Neuronal stem cell (in vitro differentiated cells): ENCODE measurements at regions not wholly inside any gene's neighbourhood (a gene's known extent, or its start where the extent isn't known, plus 50 kb on each side); places are given as distances from the start of the nearest gene placed in this dataset.

Experiments
- DNase-seq: peaks from one replicate; pipeline ENCODE4 v3.0.0-alpha.2; 2013; ENCODE audit warnings: low spot score
- H2AFZ ChIP-seq: one replicate; pipeline ENCODE4 v1.6.1; 2013; ENCODE audit warnings: mild to moderate bottlenecking, low read length, inconsistent platforms
- H2AK5ac ChIP-seq: 2 replicates; pipeline ENCODE4 v1.6.1; 2013; ENCODE audit warnings: low read depth, mild to moderate bottlenecking, inconsistent platforms, low read length, moderate library complexity, mixed read lengths
- H2BK120ac ChIP-seq: 2 replicates; pipeline ENCODE4 v1.6.1; 2013; ENCODE audit warnings: low read depth, mild to moderate bottlenecking, inconsistent platforms, low read length, moderate library complexity, mixed read lengths
- H2BK12ac ChIP-seq: one replicate; pipeline ENCODE4 v1.6.1; 2013; ENCODE audit warnings: low read length, inconsistent platforms
- H2BK15ac ChIP-seq: 2 replicates; pipeline ENCODE4 v1.6.1; 2013; ENCODE audit warnings: mild to moderate bottlenecking, low read length, inconsistent platforms, mixed read lengths
- H2BK5ac ChIP-seq: one replicate; pipeline ENCODE4 v1.6.1; 2013; ENCODE audit warnings: inconsistent platforms, mild to moderate bottlenecking, low read length, moderate library complexity
- H3K14ac ChIP-seq: one replicate; pipeline ENCODE4 v1.6.1; 2013; ENCODE audit warnings: low read length, inconsistent platforms
- H3K18ac ChIP-seq: 2 replicates; pipeline ENCODE4 v1.6.1; 2013; ENCODE audit warnings: low read length, inconsistent platforms
- H3K23ac ChIP-seq: 2 replicates; pipeline ENCODE4 v1.6.1; 2013; ENCODE audit warnings: low read depth, mild to moderate bottlenecking, mixed read lengths, low read length, inconsistent platforms; ENCODE audit not compliant: poor library complexity
- H3K27ac ChIP-seq: replicated peaks from 3 replicates; pipeline ENCODE4 v1.5.1; 2013; ENCODE audit warnings: low read length, inconsistent platforms
- H3K27me3 ChIP-seq, 3 experiments: 2 replicates each; pipeline ENCODE4 v1.6.1; 2013; ENCODE audit warnings: low read length in 3 of 3, mild to moderate bottlenecking in 2 of 3, inconsistent platforms in 1 of 3, low read depth in 1 of 3, mixed read lengths in 1 of 3, moderate library complexity in 1 of 3; ENCODE audit not compliant: control insufficient read depth in 3 of 3, insufficient read depth in 3 of 3
- H3K36me3 ChIP-seq, 2 donors: replicated peaks in 1 of 2; 2 replicates each; pipeline ENCODE4 v1.6.1; 2013; ENCODE audit warnings: low read length in 2 of 2; ENCODE audit not compliant: control insufficient read depth in 2 of 2, insufficient read depth in 2 of 2
- H3K4ac ChIP-seq: 2 replicates; pipeline ENCODE4 v1.6.1; 2013; ENCODE audit warnings: inconsistent platforms, mild to moderate bottlenecking, low read length, moderate library complexity
- H3K4me1 ChIP-seq, 2 donors: 1 replicate in 1 of 2; 2 replicates in 1 of 2; pipeline ENCODE4 v1.6.1; 2013; ENCODE audit warnings: low read length in 2 of 2, low read depth in 1 of 2; ENCODE audit not compliant: control insufficient read depth in 2 of 2, insufficient read depth in 1 of 2
- H3K4me2 ChIP-seq: one replicate; pipeline ENCODE4 v1.6.1; 2013; ENCODE audit warnings: mild to moderate bottlenecking, low read length, inconsistent platforms; ENCODE audit not compliant: insufficient read depth, poor library complexity, severe bottlenecking
- H3K4me3 ChIP-seq, 2 donors: 2 replicates each; pipeline ENCODE4 v1.5.1; 2013; ENCODE audit warnings: low read length in 2 of 2, mild to moderate bottlenecking in 2 of 2, inconsistent platforms in 1 of 2, moderate library complexity in 1 of 2
- H3K79me1 ChIP-seq: one replicate; pipeline ENCODE4 v1.6.1; 2013; ENCODE audit warnings: low read depth, mild to moderate bottlenecking, inconsistent platforms, low read length, moderate library complexity
- H3K9ac ChIP-seq: one replicate; pipeline ENCODE4 v1.6.1; 2013; ENCODE audit warnings: mild to moderate bottlenecking, low read depth, low read length, inconsistent platforms; ENCODE audit not compliant: poor library complexity
- H3K9me3 ChIP-seq, 2 donors: replicated peaks in 1 of 2; 2 replicates each; pipeline versions ENCODE3 to v1.6.1; 2013; ENCODE audit warnings: low read length in 2 of 2, mild to moderate bottlenecking in 2 of 2, inconsistent platforms in 1 of 2, low read depth in 1 of 2, mixed read lengths in 1 of 2, moderate library complexity in 1 of 2; ENCODE audit not compliant: control insufficient read depth in 2 of 2, insufficient read depth in 1 of 2
- H4K8ac ChIP-seq: one replicate; pipeline ENCODE4 v1.6.1; 2013; ENCODE audit warnings: low read depth, mild to moderate bottlenecking, inconsistent platforms, low read length, moderate library complexity
- H4K91ac ChIP-seq: one replicate; pipeline ENCODE4 v1.6.1; 2013; ENCODE audit warnings: low read length, low read depth, mild to moderate bottlenecking, inconsistent platforms; ENCODE audit not compliant: poor library complexity
- WGBS, 2 donors: extraction: QIAGEN DNeasy Blood & Tissue Kit; methylation state at CpG; one replicate each; pipeline ENCODE4 v1.1.7; 2013; ENCODE audit warnings: missing lambda C conversion rate in 2 of 2, mixed read lengths in 1 of 2; ENCODE audit not compliant: insufficient read length in 2 of 2, insufficient replicate concordance in 1 of 2; ENCODE audit errors: extremely low coverage in 2 of 2; 5-methylcytosine and 5-hydroxymethylcytosine counted together

DNA sequence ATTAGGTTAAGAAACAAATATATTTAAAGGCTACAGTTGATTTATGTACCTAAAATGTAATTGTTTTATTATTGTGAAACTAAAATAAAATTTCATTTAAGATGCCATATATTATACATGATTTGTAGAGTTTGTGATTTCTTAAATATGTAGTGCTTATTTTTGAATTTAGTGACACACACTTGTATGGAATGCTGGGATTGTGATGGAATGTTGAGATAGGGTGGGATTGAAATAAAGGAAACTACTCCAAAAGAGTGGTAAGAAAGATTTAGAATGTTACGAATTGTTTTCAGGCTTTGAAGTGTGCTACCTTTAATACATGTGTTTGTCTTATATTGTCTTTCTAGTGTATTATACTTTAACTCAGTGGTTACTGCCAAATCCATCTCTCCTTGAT, 330.3 kb upstream of the PITX2 start:
- H2BK15ac ChIP-seq = no peak overlapping the region
- no peak overlapping the region for H3K4me2 ChIP-seq
- DNase-seq = no peak
- H2AK5ac ChIP-seq = no peak overlapping the region
- no peak overlapping the region for H3K23ac ChIP-seq
- H3K14ac ChIP-seq = no peak overlapping the region
- no peak overlapping the region for H2BK12ac ChIP-seq
- H3K4me1 ChIP-seq = no peaks in the 10 kb centered on the region
- no CpG with 5 or more reads among the region's 1 CpG for WGBS, 2 donors
- H3K9me3 ChIP-seq = no peaks in the 10 kb centered on the region
- H4K91ac ChIP-seq = no peak overlapping the region
- no peaks in the 10 kb centered on the region for H3K27me3 ChIP-seq
- H3K4me3 ChIP-seq = no peak overlapping the region
- no peaks in the 10 kb centered on the region for H3K79me1 ChIP-seq
- no peak overlapping the region for H2BK5ac ChIP-seq
- no peak overlapping the region for H3K27ac ChIP-seq
- no peak overlapping the region for H2BK120ac ChIP-seq
- H3K4ac ChIP-seq = no peak overlapping the region
- no peak overlapping the region for H3K18ac ChIP-seq
- no peak overlapping the region for H2AFZ ChIP-seq
- no peak overlapping the region for H3K9ac ChIP-seq
- no peaks in the 10 kb centered on the region for H3K36me3 ChIP-seq
- no peak overlapping the region for H4K8ac ChIP-seq

DNA sequence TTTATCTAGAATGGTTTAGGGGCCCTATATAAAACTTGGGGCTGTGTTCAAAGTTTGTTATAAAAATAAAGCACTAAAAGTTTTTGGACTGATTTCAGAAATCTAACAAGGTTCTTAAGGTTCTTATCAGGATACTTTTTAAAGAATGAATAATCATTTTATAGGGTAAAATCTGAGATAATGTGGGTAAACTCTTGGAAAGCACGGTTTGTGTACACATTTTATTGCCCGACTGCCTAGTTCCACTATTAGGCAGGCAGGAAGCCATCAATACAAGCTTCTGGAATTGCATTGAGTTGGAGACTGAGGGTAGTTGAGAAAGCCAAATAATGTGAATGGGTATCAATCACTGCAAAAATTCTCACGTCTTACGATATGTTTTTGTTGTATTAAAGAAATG, 331.0 kb upstream of the PITX2 start:
- Histone ChIP-seq H3K4me1 (no peaks in the 10 kb centered on the region), H4K91ac (no peak overlapping the region), H2BK15ac (no peak overlapping the region), H3K4me3 (no peak overlapping the region), H2AK5ac (no peak overlapping the region), H3K4ac (no peak overlapping the region), H4K8ac (no peak overlapping the region), H3K9me3 (no peaks in the 10 kb centered on the region), H3K36me3 (no peaks in the 10 kb centered on the region), H3K9ac (no peak overlapping the region), H3K27me3 (peaks cover 0 to 3% (median 0%) of the 10 kb centered on the region in 3 experiments), H3K18ac (no peak overlapping the region), H3K27ac (no peak overlapping the region), H3K14ac (no peak overlapping the region), H2BK5ac (no peak overlapping the region), H3K79me1 (no peaks in the 10 kb centered on the region), H3K4me2 (no peak overlapping the region), H2BK12ac (no peak overlapping the region), H3K23ac (no peak overlapping the region), H2BK120ac (no peak overlapping the region), H2AFZ (no peak overlapping the region)
- no CpG with 5 or more reads among the region's 4 CpGs for WGBS, 2 donors
- no peak for DNase-seq

DNA sequence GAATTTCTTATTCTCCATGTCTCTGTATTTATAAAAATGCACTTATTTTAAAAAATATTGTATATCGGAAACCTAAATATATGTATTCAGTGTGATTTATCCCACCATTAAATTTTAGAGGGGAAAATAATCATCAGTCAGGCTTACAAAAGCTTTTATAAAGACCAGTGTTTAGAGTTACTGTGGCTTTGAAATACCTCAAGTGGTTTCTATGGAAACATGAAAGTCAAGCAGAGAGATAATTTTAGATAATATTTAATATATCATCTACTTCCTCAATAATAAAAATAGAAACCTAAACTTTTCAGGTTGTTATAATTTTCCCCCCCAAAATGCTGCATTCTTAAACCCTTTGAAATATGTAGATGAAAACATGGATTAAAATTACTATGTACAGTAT, 332.9 kb upstream of the PITX2 start:
- H3K18ac ChIP-seq = no peak overlapping the region
- no peaks in the 10 kb centered on the region for H3K4me1 ChIP-seq
- H2AFZ ChIP-seq = no peak overlapping the region
- H2BK5ac ChIP-seq = no peak overlapping the region
- no peak overlapping the region for H3K23ac ChIP-seq
- no CpG with 5 or more reads among the region's 1 CpG for WGBS, 2 donors
- no peak overlapping the region for H4K8ac ChIP-seq
- no peak overlapping the region for H4K91ac ChIP-seq
- H3K9ac ChIP-seq = no peak overlapping the region
- DNase-seq = no peak
- no peak overlapping the region for H2AK5ac ChIP-seq
- H3K9me3 ChIP-seq = no peaks in the 10 kb centered on the region
- H3K14ac ChIP-seq = no peak overlapping the region
- H2BK12ac ChIP-seq = no peak overlapping the region
- no peak overlapping the region for H3K4me3 ChIP-seq
- no peak overlapping the region for H3K4ac ChIP-seq
- H3K79me1 ChIP-seq = no peaks in the 10 kb centered on the region
- no peak overlapping the region for H3K27ac ChIP-seq
- no peak overlapping the region for H2BK120ac ChIP-seq
- peaks cover 0 to 3% (median 0%) of the 10 kb centered on the region in 3 experiments for H3K27me3 ChIP-seq
- H2BK15ac ChIP-seq = no peak overlapping the region
- H3K36me3 ChIP-seq = no peaks in the 10 kb centered on the region
- H3K4me2 ChIP-seq = no peak overlapping the region

DNA sequence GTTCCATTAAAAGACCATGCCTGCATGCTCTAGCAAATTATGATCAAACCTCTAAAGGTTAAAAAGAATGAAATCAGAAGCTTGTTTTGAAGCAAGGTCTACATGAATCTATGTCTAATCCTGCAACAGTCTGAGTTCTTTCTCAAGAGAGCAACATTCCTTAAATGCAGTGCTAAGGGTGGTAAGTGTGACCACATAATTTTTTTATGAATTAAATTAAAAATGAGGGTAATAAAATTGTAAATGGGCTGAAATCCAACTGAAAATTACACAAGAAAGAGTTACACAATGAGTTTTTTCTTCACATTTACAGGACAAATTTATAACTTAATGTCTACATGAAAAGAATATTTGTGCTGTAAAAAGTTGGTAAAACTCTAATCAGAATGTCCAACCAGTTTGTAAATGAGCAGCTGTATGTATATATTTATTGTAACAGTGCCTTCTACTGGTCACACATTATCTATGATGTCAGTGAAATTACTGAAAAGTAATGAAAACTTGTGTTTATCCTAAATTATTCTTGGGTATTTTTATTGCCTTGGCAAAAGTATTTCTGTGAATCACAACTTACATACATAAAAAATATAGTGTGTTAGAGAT, 336.3 kb upstream of the PITX2 start:
- Histone ChIP-seq H4K91ac (no peak overlapping the region), H3K27me3 (peaks cover 0 to 3% (median 0%) of the 10 kb centered on the region in 3 experiments), H3K79me1 (no peaks in the 10 kb centered on the region), H2AK5ac (no peak overlapping the region), H4K8ac (no peak overlapping the region), H2BK12ac (no peak overlapping the region), H2BK5ac (no peak overlapping the region), H3K9me3 (no peaks in the 10 kb centered on the region), H3K18ac (no peak overlapping the region), H2AFZ (no peak overlapping the region), H3K9ac (no peak overlapping the region), H3K4me1 (no peaks in the 10 kb centered on the region), H3K4me3 (no peak overlapping the region), H2BK120ac (no peak overlapping the region), H3K4me2 (no peak overlapping the region), H3K36me3 (no peaks in the 10 kb centered on the region), H2BK15ac (no peak overlapping the region), H3K14ac (no peak overlapping the region), H3K23ac (no peak overlapping the region), H3K4ac (no peak overlapping the region), H3K27ac (no peak overlapping the region)
- DNase-seq = no peak
